Psoas muscle (tissue), 7 donors: ENCODE measurements at regions not wholly inside any gene's neighbourhood (a gene's known extent, or its start where the extent isn't known, plus 50 kb on each side); places are given as distances from the start of the nearest gene placed in this dataset.

ENCODE experiments used
- ATAC-seq, 4 donors: fragments of 200-7000 bp; cut with Tn5 transposase; one replicate each; pipeline ENCODE4 v1.9.1; 2020; ENCODE audit warnings: moderate library complexity in 3 of 4, mild to moderate bottlenecking in 2 of 4
- DNase-seq, 2 donors: peaks; one replicate each; pipeline ENCODE4 v3.0.0-alpha.2; 2020
- H3K27ac ChIP-seq: fragments of 200-600 bp; one replicate; pipeline ENCODE4 v1.8.0; 2022
- H3K27me3 ChIP-seq, 3 donors: fragments of 200-600 bp in 1 of 3; one replicate each; pipeline versions ENCODE4 v1.6.1 to v1.8.0; 2013 to 2022; ENCODE audit warnings: low read length in 2 of 3, mild to moderate bottlenecking in 2 of 3, moderate library complexity in 1 of 3; ENCODE audit not compliant: insufficient read depth in 3 of 3
- H3K36me3 ChIP-seq, 2 donors: fragments of 200-600 bp in 1 of 2; one replicate each; pipeline versions ENCODE4 v1.6.1 to v1.8.0; 2013 to 2022; ENCODE audit warnings: low read depth in 1 of 2, mild to moderate bottlenecking in 1 of 2, moderate library complexity in 1 of 2; ENCODE audit not compliant: insufficient read depth in 1 of 2
- H3K4me1 ChIP-seq: fragments of 200-600 bp; one replicate; pipeline ENCODE4 v1.8.0; 2022
- H3K4me3 ChIP-seq: fragments of 200-600 bp; one replicate; pipeline ENCODE4 v1.8.0; 2022; ENCODE audit warnings: mild to moderate bottlenecking
- H3K9me3 ChIP-seq: fragments of 200-600 bp; one replicate; pipeline ENCODE4 v1.8.0; 2022
- WGBS, 3 donors: extraction: QIAGEN DNeasy Blood & Tissue Kit; methylation state at CpG; one replicate each; pipeline versions ENCODE4 v1.1.6 to v1.1.7; 2013; 5-methylcytosine and 5-hydroxymethylcytosine counted together
- intact Hi-C, 2 donors: fragments of 100-400 bp; cut with DNase I; formaldehyde crosslinking; loops; one replicate each; pipeline versions ENCODE4 v1.11.0 to v1.14.2; 2022
- TF ChIP-seq, protein P1 (sequence below): fragments of 200-600 bp; IDR thresholded peaks from one replicate; pipeline ENCODE4 v1.8.0; 2022; ENCODE audit warnings: antibody characterized with exemption
- donor health status: healthy with polysubstance abuse.
- donor health status: DM: no; HTN: no; CAD: no; lungs with moderate emphysema.
- donor health status: Bipolar disorder and iron deficiency.
- donor health status: healthy.
- donor health status: DM: yes; HTN: yes; CAD: no.
- donor health status: DM: no; HTN: no; CAD: no.
- donor health status: DM: yes; HTN: yes; CAD: no.

DNA sequence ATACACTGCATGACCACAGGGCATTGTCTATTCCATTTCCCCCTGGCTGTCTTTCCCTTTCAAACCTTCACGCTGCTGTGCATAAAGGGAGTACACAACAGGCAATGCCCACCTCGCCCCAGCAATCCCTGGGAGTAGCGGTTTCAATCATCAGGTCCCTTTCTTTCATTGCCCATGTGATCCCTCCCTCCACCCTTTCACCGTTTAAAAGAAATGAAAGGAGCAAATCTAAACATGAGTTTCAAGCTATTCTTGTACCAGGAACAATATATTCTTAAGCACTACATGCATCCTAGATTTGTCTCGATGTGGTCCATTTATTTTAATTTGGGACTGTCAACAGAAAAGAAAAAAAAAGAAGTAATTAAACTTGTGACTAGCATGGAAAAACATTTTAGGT is 123.4 kb upstream of the ARGLU1 start:
- 24 to 29% (median 27%) methylated on average over 5 of the region's 5 CpGs for WGBS, 3 donors
- intact Hi-C loops, result no loop called here
- H3K9me3 ChIP-seq, result no peaks in the 10 kb centered on the region
- no peaks in the 10 kb centered on the region for H3K36me3 ChIP-seq
- no peak overlapping the region for H3K27ac ChIP-seq
- ATAC-seq (no peak), DNase-seq (no peak)
- H3K27me3 ChIP-seq, result peaks cover 0 to 6% (median 0%) of the 10 kb centered on the region in 3 donors
- H3K4me3 ChIP-seq, result no peak overlapping the region
- TF ChIP-seq, protein P1, sequence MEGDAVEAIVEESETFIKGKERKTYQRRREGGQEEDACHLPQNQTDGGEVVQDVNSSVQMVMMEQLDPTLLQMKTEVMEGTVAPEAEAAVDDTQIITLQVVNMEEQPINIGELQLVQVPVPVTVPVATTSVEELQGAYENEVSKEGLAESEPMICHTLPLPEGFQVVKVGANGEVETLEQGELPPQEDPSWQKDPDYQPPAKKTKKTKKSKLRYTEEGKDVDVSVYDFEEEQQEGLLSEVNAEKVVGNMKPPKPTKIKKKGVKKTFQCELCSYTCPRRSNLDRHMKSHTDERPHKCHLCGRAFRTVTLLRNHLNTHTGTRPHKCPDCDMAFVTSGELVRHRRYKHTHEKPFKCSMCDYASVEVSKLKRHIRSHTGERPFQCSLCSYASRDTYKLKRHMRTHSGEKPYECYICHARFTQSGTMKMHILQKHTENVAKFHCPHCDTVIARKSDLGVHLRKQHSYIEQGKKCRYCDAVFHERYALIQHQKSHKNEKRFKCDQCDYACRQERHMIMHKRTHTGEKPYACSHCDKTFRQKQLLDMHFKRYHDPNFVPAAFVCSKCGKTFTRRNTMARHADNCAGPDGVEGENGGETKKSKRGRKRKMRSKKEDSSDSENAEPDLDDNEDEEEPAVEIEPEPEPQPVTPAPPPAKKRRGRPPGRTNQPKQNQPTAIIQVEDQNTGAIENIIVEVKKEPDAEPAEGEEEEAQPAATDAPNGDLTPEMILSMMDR, result no peak
- no peaks in the 10 kb centered on the region for H3K4me1 ChIP-seq

- no peaks in the 10 kb centered on the region for H3K4me1 ChIP-seq
- peaks cover 0 to 6% (median 0%) of the 10 kb centered on the region in 3 donors for H3K27me3 ChIP-seq
- DNase-seq, result no peak
- no peak overlapping the region for H3K4me3 ChIP-seq
- TF ChIP-seq, protein P1, result no peak
- WGBS, 3 donors, result 23 to 35% (median 32%) methylated on average over 6 of the region's 6 CpGs
- H3K9me3 ChIP-seq, result no peaks in the 10 kb centered on the region
- no peaks in the 10 kb centered on the region for H3K36me3 ChIP-seq
- intact Hi-C loops, result no loop called here
- H3K27ac ChIP-seq, result no peak overlapping the region
- no peak for ATAC-seq
Observed at GRCh38 chr13:106690779-106691178, 122.8 kb upstream of the ARGLU1 start.

DNA sequence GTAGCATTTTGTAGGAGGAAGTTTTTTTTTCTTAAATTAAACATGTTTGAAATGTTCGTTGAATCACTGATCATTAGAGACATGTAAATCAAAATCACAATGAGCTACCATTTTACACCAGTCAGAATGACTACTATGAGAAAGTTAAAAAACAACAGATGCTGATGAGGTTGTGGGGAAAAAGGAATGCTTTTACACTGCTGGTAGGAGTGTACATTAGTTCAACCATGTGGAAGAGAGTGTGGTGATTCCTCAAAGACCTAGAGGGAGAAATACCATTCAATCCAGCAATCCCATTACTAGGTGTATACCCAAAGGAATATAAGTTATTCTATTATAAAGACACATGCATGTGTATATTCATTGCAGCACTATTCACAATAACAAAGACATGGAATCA is 122.0 kb upstream of the ARGLU1 start:
- ATAC-seq, result no peak
- intact Hi-C loops, result no loop called here
- TF ChIP-seq, protein P1, result no peak
- Histone ChIP-seq H3K4me3 (no peak overlapping the region), H3K4me1 (no peaks in the 10 kb centered on the region), H3K27ac (no peak overlapping the region), H3K27me3 (peaks cover 0 to 6% (median 0%) of the 10 kb centered on the region in 3 donors), H3K36me3 (no peaks in the 10 kb centered on the region), H3K9me3 (no peaks in the 10 kb centered on the region)
- 43 to 90% (median 80%) methylated on average over 1 of the region's 1 CpG for WGBS, 3 donors
- DNase-seq, result no peak

DNA sequence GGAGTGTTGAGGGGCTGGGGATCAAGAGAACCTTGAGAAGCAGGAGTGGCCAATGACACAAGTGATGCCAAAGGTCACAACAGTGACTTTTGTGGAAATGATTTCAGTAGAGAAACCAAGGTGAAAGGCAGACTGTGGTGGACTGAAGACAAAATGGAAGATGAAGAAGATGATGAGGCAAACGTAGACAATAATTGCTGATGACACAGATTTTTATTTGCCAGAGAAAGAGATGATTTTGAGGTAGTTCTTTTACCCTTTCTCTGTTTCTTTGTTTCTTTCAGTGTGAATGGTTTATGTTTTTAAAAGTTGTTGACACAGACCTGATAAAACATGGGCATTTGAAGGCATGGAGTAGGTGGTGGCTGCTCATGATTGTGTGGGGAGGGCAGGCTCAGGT is 121.0 kb upstream of the ARGLU1 start:
- ATAC-seq (no peak), DNase-seq (no peak)
- no peaks in the 10 kb centered on the region for H3K9me3 ChIP-seq
- H3K4me3 ChIP-seq, result no peak overlapping the region
- intact Hi-C loops, result no loop called here
- no peaks in the 10 kb centered on the region for H3K36me3 ChIP-seq
- TF ChIP-seq, protein P1, result no peak
- WGBS, 3 donors, result 61 to 90% (median 68%) methylated on average over 1 of the region's 1 CpG
- no peaks in the 10 kb centered on the region for H3K4me1 ChIP-seq
- H3K27ac ChIP-seq, result no peak overlapping the region
- peaks cover 0 to 6% (median 0%) of the 10 kb centered on the region in 3 donors for H3K27me3 ChIP-seq

DNA sequence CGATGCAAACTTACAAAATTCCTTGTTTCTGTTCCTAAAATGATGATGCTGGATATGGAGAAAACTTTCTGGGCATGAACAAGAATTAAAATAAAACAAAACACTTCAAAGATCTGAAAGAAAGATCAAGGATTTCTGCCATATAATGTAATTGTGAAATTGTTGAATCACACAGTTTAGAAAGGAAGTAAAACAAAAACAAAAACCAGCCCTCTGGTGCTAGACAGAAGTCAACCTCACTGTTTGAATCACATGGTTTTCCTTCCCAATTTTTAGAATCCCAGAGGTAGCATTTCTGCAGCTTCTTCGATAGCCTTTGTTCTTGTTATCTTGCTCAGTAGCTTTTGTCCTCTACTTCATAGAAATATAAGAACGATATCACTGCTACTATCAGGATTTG is 118.2 kb upstream of the ARGLU1 start:
- intact Hi-C loops, result no loop called here
- 67 to 71% (median 69%) methylated on average over 3 of the region's 3 CpGs for WGBS, 3 donors
- ATAC-seq, result no peak

More for the DNA sequence above, 118.2 kb upstream of the ARGLU1 start:
- Histone ChIP-seq H3K4me1 (no peaks in the 10 kb centered on the region), H3K4me3 (no peak overlapping the region), H3K36me3 (no peaks in the 10 kb centered on the region), H3K27ac (no peak overlapping the region), H3K9me3 (no peaks in the 10 kb centered on the region), H3K27me3 (peaks cover 0 to 6% (median 0%) of the 10 kb centered on the region in 3 donors)
- DNase-seq, result no peak
- TF ChIP-seq, protein P1, result no peak
